ENCODE measurements at regions not wholly inside any gene's neighbourhood (a gene's known extent, or its start where the extent isn't known, plus 50 kb on each side); places are given as distances from the start of the nearest gene placed in this dataset.
"Not testable (repeated sequence)": the region's sequence is repeated elsewhere in the genome, so short reads cannot be mapped to it uniquely, and the experiment has no call there.

DNA sequence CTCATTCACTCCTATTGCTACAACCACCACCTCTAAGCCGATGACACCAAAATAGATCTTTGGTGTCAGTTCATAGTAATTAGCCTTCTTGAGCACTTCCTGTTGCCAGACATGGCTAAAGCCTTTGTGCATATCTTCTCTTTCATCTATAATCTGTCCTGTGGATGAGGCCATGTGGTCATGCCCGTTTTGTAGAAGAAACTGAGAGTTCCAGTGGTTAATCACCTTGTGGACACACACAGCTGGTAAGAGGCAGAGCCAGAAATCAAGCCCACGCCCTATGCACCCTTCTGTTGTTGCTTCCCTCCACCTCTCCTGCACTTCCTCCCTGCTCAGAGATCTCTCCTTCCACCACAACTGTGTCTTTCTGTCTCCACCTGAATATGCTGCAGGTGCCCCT lies 285.1 kb upstream of the PFKP start:
- DNase-seq (ENCODE audit: low spot score): no peak
- H3K27ac ChIP-seq: no peak overlapping the region
- CTCF ChIA-PET: no interaction called here
- TF ChIP-seq, protein P1, sequence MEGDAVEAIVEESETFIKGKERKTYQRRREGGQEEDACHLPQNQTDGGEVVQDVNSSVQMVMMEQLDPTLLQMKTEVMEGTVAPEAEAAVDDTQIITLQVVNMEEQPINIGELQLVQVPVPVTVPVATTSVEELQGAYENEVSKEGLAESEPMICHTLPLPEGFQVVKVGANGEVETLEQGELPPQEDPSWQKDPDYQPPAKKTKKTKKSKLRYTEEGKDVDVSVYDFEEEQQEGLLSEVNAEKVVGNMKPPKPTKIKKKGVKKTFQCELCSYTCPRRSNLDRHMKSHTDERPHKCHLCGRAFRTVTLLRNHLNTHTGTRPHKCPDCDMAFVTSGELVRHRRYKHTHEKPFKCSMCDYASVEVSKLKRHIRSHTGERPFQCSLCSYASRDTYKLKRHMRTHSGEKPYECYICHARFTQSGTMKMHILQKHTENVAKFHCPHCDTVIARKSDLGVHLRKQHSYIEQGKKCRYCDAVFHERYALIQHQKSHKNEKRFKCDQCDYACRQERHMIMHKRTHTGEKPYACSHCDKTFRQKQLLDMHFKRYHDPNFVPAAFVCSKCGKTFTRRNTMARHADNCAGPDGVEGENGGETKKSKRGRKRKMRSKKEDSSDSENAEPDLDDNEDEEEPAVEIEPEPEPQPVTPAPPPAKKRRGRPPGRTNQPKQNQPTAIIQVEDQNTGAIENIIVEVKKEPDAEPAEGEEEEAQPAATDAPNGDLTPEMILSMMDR (conservative IDR thresholded peaks at IDR 0.05; ENCODE audit: low read depth): no peak
- POLR2A ChIA-PET (ENCODE audit: low non-redundant PET): no interaction called here

DNA sequence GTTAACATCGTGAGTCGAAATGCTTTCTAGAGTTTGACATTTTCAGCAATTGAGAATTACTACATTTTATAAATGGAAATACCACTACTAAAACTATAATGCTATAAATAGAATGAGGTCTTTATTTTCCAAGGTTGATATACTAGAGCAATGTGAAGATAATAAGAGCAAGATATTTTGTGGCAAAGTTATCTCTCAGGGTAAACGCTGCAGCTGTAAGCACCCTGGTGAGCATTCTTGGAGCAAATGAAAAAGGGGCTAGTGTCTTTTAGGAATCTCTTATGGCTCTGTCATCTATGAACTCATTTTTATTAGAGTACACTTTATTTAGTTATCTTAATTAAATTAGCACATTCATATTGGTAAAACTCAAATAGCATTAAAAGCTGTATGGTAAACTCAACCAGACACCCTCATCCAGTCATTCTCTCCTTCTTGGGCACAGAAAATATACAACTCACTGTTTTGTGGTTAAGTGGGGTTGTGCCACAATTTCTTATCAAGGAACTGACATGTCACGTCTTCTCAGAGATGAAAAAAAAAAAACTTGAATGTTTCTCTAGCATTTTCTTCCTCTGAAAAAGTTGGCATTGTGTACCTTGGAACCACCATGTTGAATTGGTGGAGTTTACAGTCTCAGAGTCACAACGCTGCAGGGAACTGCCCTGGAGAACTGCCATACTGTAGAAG lies 289.5 kb upstream of the PFKP start:
- TF ChIP-seq, protein P1 (conservative IDR thresholded peaks at IDR 0.05; ENCODE audit: low read depth): no peak
- POLR2A ChIA-PET (ENCODE audit: low non-redundant PET): no interaction called here
- DNase-seq (ENCODE audit: low spot score): no peak
- CTCF ChIA-PET: no interaction called here
- no peak overlapping the region for H3K27ac ChIP-seq

DNA sequence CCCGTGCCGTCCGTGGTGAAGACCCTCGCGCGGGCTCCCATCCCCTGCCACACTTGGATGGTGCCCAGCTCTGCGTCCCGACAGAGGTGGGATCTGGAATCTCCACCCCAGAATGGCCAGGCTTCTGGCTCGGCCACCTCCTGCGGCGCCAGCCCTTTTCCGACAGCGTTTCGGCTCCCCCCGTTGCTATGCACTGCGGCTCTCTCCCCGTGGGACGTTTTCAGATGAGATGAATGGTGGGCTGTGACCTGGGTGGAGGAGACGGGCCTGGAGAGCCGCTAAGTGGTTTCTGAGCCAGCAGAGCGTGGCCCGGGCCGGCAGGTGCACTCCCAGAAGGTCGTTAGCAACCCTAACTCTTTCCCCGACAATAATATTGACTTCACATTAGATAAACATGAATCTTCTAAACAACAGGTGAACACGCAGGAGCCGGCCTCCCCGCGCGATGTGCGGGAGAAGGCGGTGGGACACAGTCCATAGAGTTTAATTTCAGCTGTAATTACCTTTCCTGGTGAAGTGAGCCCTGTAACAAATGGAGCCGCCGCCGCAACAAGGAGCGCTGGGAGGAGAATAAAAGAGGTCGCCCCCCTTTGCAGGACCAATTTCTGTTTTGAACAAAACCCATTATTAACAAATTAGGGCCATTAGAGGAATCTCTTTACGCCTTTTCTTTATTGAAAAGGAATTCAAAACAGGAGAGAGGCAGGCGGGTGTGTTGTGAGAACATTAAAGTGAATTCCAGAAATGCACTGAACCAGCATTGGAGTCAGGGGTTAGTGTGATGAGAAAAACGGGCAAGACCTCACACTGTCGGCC lies 294.3 kb upstream of the PFKP start:
- TF ChIP-seq, protein P1 (conservative IDR thresholded peaks at IDR 0.05; ENCODE audit: low read depth): no peak
- no peak overlapping the region for H3K27ac ChIP-seq
- DNase-seq (ENCODE audit: low spot score): no peak
- CTCF ChIA-PET: interaction anchor here (0.6 kb wide), 1 partner anchor 36 kb away, joined by 4 read pairs; no protein-coding TSS in a partner anchor
- POLR2A ChIA-PET (ENCODE audit: low non-redundant PET): no interaction called here

DNA sequence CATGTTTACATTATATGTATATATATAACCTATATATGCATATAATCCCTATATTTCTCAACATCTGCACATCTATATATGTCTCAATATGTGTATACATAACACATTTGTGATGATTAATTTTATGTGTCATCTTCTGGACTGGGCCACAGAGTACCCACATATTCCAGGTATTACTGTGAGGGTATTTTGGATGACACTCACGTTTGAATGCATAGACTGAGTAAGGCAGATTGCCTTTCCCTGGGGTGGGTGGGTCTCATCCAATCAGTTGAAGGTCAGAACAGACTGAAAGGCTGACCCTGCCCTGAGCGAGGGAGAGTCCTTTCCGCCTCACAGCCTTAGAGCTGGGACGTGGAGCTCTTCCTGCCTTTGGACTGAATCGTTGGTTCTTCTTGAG lies 295.2 kb upstream of the PFKP start:
- POLR2A ChIA-PET (ENCODE audit: low non-redundant PET): no interaction called here

GRCh38 chr10:2767293-2767692 lies 300.1 kb upstream of the PFKP start:
- H3K27ac ChIP-seq; DNase-seq (ENCODE audit: low spot score); POLR2A ChIA-PET (ENCODE audit: low non-redundant PET); CTCF ChIA-PET: not testable (repeated sequence)

More for the DNA sequence above, 295.2 kb upstream of the PFKP start:
- DNase-seq (ENCODE audit: low spot score): no peak
- TF ChIP-seq, protein P1 (conservative IDR thresholded peaks at IDR 0.05; ENCODE audit: low read depth): no peak
- CTCF ChIA-PET: no interaction called here
- H3K27ac ChIP-seq: no peak overlapping the region

DNA sequence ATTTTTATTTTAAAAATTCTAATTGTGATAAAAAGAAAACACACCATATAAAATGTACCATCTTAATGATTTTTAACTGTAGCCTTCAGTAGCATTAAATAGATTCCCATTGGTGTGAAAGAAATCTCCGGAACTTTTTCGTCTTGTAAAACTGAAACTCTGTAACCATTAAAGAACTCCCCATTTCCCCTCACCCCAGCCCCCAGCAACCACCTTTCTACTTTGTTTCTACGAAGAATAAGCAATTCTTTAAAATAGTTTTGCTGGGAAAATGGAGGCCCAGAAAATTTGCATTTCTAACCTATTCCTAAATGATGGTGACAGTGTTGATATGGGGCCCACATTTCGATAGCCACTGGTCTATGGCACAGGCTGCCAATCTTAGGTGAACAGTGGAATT lies 305.4 kb upstream of the PFKP start:
- POLR2A ChIA-PET (ENCODE audit: low non-redundant PET): no interaction called here
- DNase-seq (ENCODE audit: low spot score): no peak
- CTCF ChIA-PET: no interaction called here
- TF ChIP-seq, protein P1 (conservative IDR thresholded peaks at IDR 0.05; ENCODE audit: low read depth): no peak
- no peak overlapping the region for H3K27ac ChIP-seq

DNA sequence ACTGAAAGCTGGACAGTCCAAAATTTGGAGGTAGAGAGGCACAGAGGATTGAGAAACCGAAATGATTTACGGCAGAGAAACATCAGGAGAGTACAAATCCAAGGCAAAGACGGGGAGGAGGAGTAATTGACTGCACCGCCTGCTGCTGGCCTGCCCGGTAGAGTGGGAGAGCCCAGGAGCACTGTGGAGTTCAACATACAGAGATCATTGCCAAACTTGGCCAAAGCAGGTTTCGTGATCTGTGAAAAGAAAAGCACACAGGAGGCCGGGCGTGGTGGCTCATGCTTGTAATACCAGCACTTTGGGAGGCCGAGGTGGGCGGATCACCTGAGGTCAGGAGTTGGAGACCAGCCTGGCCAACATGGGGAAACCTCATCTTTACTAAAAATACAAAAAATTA lies 306.0 kb upstream of the PFKP start:
- CTCF ChIA-PET: no interaction called here
- DNase-seq (ENCODE audit: low spot score): no peak
- TF ChIP-seq, protein P1 (conservative IDR thresholded peaks at IDR 0.05; ENCODE audit: low read depth): no peak
- no peak overlapping the region for H3K27ac ChIP-seq
- POLR2A ChIA-PET (ENCODE audit: low non-redundant PET): no interaction called here
